ENCODE measurements at regions not wholly inside any gene's neighbourhood (a gene's known extent, or its start where the extent isn't known, plus 50 kb on each side); places are given as distances from the start of the nearest gene placed in this dataset.

GRCh38 chr6:160899671-160900430 lies 91.7 kb upstream of the MAP3K4 start:
- TF ChIP-seq, protein P1, sequence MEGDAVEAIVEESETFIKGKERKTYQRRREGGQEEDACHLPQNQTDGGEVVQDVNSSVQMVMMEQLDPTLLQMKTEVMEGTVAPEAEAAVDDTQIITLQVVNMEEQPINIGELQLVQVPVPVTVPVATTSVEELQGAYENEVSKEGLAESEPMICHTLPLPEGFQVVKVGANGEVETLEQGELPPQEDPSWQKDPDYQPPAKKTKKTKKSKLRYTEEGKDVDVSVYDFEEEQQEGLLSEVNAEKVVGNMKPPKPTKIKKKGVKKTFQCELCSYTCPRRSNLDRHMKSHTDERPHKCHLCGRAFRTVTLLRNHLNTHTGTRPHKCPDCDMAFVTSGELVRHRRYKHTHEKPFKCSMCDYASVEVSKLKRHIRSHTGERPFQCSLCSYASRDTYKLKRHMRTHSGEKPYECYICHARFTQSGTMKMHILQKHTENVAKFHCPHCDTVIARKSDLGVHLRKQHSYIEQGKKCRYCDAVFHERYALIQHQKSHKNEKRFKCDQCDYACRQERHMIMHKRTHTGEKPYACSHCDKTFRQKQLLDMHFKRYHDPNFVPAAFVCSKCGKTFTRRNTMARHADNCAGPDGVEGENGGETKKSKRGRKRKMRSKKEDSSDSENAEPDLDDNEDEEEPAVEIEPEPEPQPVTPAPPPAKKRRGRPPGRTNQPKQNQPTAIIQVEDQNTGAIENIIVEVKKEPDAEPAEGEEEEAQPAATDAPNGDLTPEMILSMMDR (conservative IDR thresholded peaks at IDR 0.05 in 1 of 2, IDR thresholded peaks at IDR 0.05 in 1 of 2; ENCODE audit: extremely low read depth in 1 of 2, insufficient read depth in 1 of 2, low read depth in 1 of 2, low read length in 2 of 2) = no peak
- TF ChIP-seq EZH2 (IDR thresholded peaks at IDR 0.05; ENCODE audit: borderline replicate concordance, low read length) = no peak

All from mammary epithelial cell (primary cell).